ENCODE measurements at regions not wholly inside any gene's neighbourhood (a gene's known extent, or its start where the extent isn't known, plus 50 kb on each side); places are given as distances from the start of the nearest gene placed in this dataset.

- TF ChIP-seq PATZ1 (tag by site-specific recombination; IDR thresholded peaks at IDR 0.05) (no peak), ZNF148 (tag by site-specific recombination; IDR thresholded peaks at IDR 0.05; ENCODE audit: borderline replicate concordance) (no peak), GLIS2 (tag by site-specific recombination; IDR thresholded peaks at IDR 0.05) (no peak), YY1 (tag by site-specific recombination; IDR thresholded peaks at IDR 0.05) (no peak)
These were observed 287.3 kb upstream of the FLRT2 start (continued) for GRCh38 chr14:85242666-85243065.

GRCh38 chr14:85243321-85243720, 286.6 kb upstream of the FLRT2 start:
- ChIA-PET CTCF (interaction anchor here (0.6 kb wide), 2 partner anchors 18 to 164 kb away, joined by 3 read pairs; no protein-coding TSS in a partner anchor), POLR2A (no interaction called here)
- no peak overlapping the region for H3K27ac ChIP-seq (ENCODE audit: extremely low read depth, low read depth, low read length)
- H3K9me3 ChIP-seq (ENCODE audit: control insufficient read depth, insufficient read depth, low read depth, low read length) = no peaks in the 10 kb centered on the region
- no peaks in the 10 kb centered on the region for H3K36me3 ChIP-seq (ENCODE audit: control insufficient read depth in 2 of 2, insufficient read depth in 1 of 2, low read length in 2 of 2)
- no peak overlapping the region for H3K4me3 ChIP-seq (ENCODE audit: low read depth, low read length)
- H3K4me1 ChIP-seq (ENCODE audit: control insufficient read depth, insufficient read depth, low read length) = no peaks in the 10 kb centered on the region
- TF ChIP-seq REST (tag by site-specific recombination; IDR thresholded peaks at IDR 0.05) = no peak
- no peak for TF ChIP-seq ZNF132 (tag by site-specific recombination; IDR thresholded peaks at IDR 0.05; ENCODE audit: borderline replicate concordance)
- TF ChIP-seq ZXDB (tag by site-specific recombination; IDR thresholded peaks at IDR 0.05) = no peak
- no peak for TF ChIP-seq ZNF785 (tag by site-specific recombination; IDR thresholded peaks at IDR 0.05)
- no peak for TF ChIP-seq ZBTB26 (tag by site-specific recombination; optimal IDR thresholded peaks at IDR 0.05)
- TF ChIP-seq ZNF302 (tag by site-specific recombination; IDR thresholded peaks at IDR 0.05; ENCODE audit: low read depth) = no peak
- no peak for TF ChIP-seq EGR2 (tag by site-specific recombination; IDR thresholded peaks at IDR 0.05; ENCODE audit: low read depth)
- TF ChIP-seq ZBTB49 (tag by site-specific recombination; IDR thresholded peaks at IDR 0.05; ENCODE audit: low read depth) = no peak
- no peak for TF ChIP-seq ZNF155 (tag by site-specific recombination; IDR thresholded peaks at IDR 0.05)
- TF ChIP-seq ZSCAN5A (tag by site-specific recombination; IDR thresholded peaks at IDR 0.05) = no peak
